ENCODE measurements at regions not wholly inside any gene's neighbourhood (a gene's known extent, or its start where the extent isn't known, plus 50 kb on each side); places are given as distances from the start of the nearest gene placed in this dataset.

DNA sequence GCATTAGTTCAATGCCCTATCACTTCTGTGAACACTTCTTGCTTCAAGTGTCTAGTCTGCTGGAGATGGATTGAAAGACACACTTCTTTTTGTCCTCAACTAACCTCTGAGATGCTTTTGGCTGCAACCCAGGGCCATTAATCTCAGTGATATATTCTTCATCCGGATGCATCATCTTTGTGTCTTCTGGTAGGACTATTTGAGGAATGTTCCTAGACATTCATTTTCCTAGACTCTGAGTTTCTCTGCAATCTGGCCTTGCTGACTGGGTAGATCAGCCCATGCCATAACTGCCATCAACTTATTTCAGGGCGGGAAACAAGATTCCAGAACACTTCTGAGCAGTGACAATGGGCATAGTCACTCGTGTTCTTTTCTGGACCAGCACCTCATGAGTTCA lies 329.4 kb downstream of the PDGFC start:
- H3K27ac Mint-ChIP-seq = no peak overlapping the region
- H3K4me1 Mint-ChIP-seq = peaks cover 15% of the 10 kb centered on the region
- no peak for DNase-seq
- H3K4me3 Mint-ChIP-seq = no peak overlapping the region
- TF ChIP-seq, protein P1, sequence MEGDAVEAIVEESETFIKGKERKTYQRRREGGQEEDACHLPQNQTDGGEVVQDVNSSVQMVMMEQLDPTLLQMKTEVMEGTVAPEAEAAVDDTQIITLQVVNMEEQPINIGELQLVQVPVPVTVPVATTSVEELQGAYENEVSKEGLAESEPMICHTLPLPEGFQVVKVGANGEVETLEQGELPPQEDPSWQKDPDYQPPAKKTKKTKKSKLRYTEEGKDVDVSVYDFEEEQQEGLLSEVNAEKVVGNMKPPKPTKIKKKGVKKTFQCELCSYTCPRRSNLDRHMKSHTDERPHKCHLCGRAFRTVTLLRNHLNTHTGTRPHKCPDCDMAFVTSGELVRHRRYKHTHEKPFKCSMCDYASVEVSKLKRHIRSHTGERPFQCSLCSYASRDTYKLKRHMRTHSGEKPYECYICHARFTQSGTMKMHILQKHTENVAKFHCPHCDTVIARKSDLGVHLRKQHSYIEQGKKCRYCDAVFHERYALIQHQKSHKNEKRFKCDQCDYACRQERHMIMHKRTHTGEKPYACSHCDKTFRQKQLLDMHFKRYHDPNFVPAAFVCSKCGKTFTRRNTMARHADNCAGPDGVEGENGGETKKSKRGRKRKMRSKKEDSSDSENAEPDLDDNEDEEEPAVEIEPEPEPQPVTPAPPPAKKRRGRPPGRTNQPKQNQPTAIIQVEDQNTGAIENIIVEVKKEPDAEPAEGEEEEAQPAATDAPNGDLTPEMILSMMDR (IDR thresholded peaks at IDR 0.05) = no peak
- H3K36me3 Mint-ChIP-seq (ENCODE audit: low read depth) = no peaks in the 10 kb centered on the region
- no peaks in the 10 kb centered on the region for H3K27me3 Mint-ChIP-seq (ENCODE audit: low read depth, poor library complexity)
- no peaks in the 10 kb centered on the region for H3K9me3 Mint-ChIP-seq

DNA sequence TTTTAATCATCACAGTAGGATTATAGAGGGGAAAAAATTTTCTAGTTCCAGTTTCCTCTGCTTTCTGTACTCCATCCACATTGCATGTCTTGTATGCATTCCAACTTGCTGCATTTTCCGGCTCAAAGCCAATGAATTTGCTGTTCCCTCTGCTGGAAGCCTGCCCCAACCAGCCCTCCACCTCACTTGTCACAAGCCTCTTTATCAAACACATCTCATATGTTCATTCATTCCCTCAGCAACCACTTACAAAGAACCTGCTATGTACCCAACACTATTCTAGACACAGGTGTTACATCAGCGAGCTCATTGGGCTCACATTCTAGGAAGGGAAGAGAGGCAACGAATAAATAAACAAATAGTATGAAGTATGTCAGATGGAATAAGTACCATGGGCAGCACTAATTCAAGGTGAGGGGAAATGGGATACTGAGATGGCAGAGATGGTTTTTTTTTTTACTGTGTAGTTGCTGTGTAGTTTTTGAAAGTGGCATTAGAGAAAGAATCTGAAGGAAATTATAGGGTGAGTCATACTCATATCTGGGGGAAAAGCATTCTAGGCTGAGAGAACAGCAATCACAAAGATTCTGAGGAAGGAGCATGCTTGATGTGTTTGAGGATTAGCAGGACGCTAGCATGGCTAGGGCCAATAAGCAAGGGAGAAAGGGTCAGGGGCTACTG lies 332.5 kb downstream of the PDGFC start:
- DNase-seq = no peak
- H3K4me1 Mint-ChIP-seq = peaks cover 29% of the 10 kb centered on the region
- TF ChIP-seq, protein P1 (IDR thresholded peaks at IDR 0.05) = no peak
- no peak overlapping the region for H3K4me3 Mint-ChIP-seq
- H3K9me3 Mint-ChIP-seq = no peaks in the 10 kb centered on the region
- H3K27me3 Mint-ChIP-seq (ENCODE audit: low read depth, poor library complexity) = no peaks in the 10 kb centered on the region
- no peak overlapping the region for H3K27ac Mint-ChIP-seq
- no peaks in the 10 kb centered on the region for H3K36me3 Mint-ChIP-seq (ENCODE audit: low read depth)

DNA sequence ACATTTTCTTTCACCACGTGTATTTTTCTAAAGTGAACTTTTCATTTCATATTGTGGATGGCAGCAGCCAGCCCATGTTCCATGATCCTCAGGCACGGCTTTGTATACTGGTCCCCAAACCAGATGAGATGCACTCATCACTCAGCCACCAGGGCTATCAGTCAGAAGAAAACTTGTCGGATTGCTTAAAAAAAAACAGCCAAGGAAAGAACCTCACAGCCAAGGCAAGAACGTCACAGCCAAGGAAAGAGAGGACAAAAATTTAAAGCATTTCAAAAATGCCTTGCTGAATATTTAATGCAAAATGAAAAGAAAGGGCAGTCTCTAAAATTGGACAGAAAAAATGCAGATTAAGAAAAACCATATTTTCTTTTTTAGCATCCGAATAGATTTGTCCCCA lies 333.3 kb downstream of the PDGFC start:
- Mint-ChIP-seq H3K36me3 (ENCODE audit: low read depth) (no peaks in the 10 kb centered on the region), H3K4me3 (no peak overlapping the region), H3K27ac (no peak overlapping the region), H3K9me3 (no peaks in the 10 kb centered on the region), H3K4me1 (peaks cover 22% of the 10 kb centered on the region), H3K27me3 (ENCODE audit: low read depth, poor library complexity) (no peaks in the 10 kb centered on the region)
- no peak for DNase-seq
- TF ChIP-seq, protein P1 (IDR thresholded peaks at IDR 0.05) = no peak

DNA sequence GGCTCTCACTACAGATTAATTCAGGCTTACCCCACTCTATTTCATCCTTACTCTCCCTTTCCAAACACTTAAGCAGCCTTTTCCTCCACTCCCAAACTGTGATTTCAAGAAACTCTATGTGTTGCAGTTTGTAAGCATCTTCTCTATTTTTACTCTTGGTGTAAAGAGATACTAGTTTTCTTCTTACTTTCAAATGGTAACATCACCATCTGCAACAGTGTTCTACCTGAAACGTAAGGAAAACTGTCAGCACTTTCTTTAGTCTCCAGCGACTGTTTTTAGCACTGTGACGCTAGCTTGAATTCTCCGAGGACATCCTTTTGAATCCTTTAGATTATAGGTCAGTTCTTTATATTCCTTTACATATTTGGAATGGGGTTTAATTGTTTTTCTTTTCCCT lies 335.2 kb downstream of the PDGFC start:
- no peak overlapping the region for H3K4me3 Mint-ChIP-seq
- no peak overlapping the region for H3K27ac Mint-ChIP-seq
- peaks cover 2% of the 10 kb centered on the region for H3K9me3 Mint-ChIP-seq
- H3K4me1 Mint-ChIP-seq = peaks cover 21% of the 10 kb centered on the region
- H3K27me3 Mint-ChIP-seq (ENCODE audit: low read depth, poor library complexity) = no peaks in the 10 kb centered on the region
- TF ChIP-seq, protein P1 (IDR thresholded peaks at IDR 0.05) = no peak
- no peaks in the 10 kb centered on the region for H3K36me3 Mint-ChIP-seq (ENCODE audit: low read depth)
- no peak for DNase-seq

DNA sequence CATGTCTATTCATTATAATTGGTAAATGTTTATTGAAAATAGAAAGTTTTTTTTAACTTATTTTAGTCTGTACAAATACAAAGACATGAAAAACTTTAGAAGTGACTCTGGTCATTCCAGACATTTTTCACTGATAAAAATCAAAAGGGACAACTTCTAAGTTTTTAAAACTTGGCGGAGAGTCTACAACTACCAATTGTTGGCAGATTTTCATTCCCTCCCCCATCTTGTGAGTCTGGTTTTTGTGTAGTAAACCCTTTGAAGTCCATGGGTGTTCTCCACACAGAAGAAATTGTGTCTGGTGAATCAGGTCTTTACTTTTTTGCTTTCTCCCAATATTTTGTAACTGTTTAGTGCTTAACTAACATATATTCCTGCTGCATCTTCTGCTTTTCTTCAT lies 336.5 kb downstream of the PDGFC start:
- TF ChIP-seq, protein P1 (IDR thresholded peaks at IDR 0.05) = no peak
- Mint-ChIP-seq H3K27ac (no peak overlapping the region), H3K4me1 (peaks cover 21% of the 10 kb centered on the region), H3K27me3 (ENCODE audit: low read depth, poor library complexity) (no peaks in the 10 kb centered on the region), H3K9me3 (peaks cover 11% of the 10 kb centered on the region), H3K36me3 (ENCODE audit: low read depth) (peaks cover under 1% of the 10 kb centered on the region), H3K4me3 (no peak overlapping the region)
- DNase-seq = no peak

DNA sequence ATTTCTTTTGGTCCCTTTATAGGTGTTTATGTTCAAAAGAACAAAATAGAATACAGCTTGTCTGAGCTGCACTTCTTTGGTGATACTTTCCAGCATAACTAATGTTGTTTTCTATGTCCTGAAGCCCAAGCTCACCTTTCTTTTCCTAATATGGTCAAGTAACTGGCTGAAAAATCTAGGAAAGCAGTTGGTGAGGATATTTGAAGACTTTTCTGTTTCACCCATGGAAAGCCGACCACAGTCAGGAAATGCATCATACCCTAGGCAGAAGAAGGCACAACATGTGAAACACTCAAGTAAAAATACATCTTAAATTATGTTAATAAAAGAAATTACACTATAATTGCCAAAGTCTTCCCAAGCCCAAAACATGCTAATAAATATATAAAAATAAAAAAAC lies 337.0 kb downstream of the PDGFC start:
- Mint-ChIP-seq H3K4me3 (no peak overlapping the region), H3K27ac (no peak overlapping the region), H3K27me3 (ENCODE audit: low read depth, poor library complexity) (no peaks in the 10 kb centered on the region), H3K36me3 (ENCODE audit: low read depth) (peaks cover 5% of the 10 kb centered on the region), H3K9me3 (peaks cover 15% of the 10 kb centered on the region), H3K4me1 (peaks cover 21% of the 10 kb centered on the region)
- DNase-seq = no peak
- TF ChIP-seq, protein P1 (IDR thresholded peaks at IDR 0.05) = no peak
